HG03103 (cell line): ENCODE measurements at regions not wholly inside any gene's neighbourhood (a gene's known extent, or its start where the extent isn't known, plus 50 kb on each side); places are given as distances from the start of the nearest gene placed in this dataset.
A peak's percentile ranks its signal among the peaks of the same experiment; 100 is the strongest.

Source experiments
- ATAC-seq: cut with Tn5 transposase; IDR thresholded peaks from one replicate; pipeline ENCODE4 v1.9.1; 2021; ENCODE audit warnings: low read depth; ENCODE audit not compliant: unreplicated experiment

DNA sequence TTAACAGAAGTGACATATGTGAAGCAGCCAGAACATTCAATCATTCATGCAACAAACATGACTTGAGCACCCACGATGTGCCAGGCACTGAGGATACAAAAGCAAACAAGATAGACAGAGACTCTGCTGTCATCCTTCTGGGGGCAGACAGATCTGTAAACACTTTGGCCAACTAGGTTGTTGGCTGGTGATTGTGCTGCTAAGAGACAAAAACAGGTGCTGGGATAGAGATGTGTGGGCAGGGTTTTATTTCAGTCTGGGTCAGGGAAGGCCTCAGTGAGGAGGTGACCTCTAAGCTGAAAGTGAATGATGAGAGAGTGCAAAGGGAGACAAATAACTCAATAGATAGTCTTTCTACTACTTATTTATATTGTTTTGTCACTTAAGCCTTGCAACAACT lies 147.0 kb upstream of the VEPH1 start:
- no peak for ATAC-seq

GRCh38 chr3:157649511-157649910 lies 146.3 kb upstream of the VEPH1 start:
- ATAC-seq: no peak

DNA sequence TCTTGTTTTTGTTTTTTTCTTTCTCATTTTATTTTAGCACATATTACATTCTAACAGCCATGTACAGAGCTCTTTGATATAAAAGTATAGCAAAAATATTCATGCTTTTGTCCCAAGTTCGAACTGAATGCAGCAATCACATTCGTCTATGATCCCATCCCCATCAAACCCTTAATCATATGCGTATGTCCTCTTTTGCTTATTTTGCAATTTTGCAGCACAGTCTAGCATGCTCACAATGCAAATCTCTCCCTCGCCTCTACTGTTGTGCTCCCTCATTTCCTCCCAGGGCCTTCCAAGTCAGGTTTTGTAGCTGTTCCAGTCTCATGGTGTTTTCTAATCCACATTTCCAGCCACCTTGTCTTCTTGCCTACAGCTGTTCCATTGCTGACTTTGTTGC lies 144.6 kb upstream of the VEPH1 start:
- ATAC-seq: no peak

DNA sequence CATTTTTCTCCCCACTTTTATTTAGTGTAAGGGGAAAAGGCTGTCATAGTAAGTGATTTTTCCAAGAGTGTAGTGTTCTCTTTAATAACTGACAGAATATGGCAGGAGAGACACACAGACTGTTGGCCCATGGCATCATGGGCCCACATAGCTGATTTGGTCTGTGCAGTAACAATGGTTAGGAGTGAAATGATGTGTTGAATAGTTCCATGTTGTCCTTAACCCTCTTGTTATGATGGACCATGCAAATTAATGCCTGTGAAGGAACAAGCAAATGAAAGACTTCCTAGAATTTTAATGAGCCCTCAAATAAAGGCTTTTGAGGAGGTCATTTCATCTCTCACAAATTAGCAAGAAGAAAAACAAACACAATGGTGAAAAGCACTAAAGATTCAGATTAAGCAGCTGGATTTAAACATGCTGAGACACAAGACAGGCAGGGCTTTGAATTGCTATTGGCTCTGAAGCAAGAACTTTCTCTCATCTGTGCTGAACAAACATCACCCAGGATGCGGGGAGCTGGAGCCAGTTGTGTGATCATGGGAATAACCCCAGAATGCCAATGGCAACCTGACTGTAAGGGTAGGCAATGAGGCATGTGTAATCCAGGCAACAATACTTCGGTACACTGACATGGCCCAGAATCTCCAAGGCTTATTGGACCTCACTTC lies 136.7 kb upstream of the VEPH1 start:
- ATAC-seq: no peak

DNA sequence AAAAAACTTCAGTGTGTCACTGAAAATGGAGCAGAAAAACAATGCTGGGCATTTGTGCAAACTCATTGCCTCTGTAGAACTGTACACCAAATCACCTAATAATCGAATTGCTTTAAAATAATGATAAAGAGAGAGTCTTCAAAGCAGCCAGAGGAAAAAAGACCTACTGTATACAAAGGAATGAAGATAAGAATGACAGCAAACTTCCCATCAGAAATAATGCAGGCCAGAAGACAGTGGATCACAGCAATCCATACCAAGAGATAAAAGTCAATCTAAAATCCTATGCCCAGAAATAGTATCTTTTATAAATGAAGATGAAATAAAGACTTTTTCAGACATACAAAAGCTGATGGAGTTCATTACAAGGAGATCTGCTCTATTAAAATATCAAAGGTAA lies 134.7 kb upstream of the VEPH1 start:
- ATAC-seq: no peak

GRCh38 chr3:157633241-157633640 lies 130.0 kb upstream of the VEPH1 start:
- ATAC-seq: no peak

DNA sequence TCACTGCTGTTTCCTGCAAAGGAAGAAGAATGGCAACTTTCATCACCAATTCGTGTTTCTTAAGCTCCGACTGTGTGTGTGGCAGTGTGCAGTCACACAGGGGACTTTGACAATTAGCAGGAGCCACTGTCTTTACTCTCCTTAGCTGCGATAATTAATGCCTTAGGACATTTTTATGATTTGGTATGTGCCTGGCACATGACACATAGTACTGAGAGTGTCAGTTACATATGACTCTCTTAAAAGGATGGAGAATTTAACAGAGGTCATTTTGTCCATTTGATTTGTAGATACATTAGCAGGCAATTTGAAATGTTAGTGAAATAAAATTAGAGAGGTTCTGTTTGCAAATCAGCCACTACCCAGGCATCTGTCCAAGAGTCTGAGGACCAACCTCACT lies 128.9 kb upstream of the VEPH1 start:
- no peak for ATAC-seq

GRCh38 chr3:157631478-157631877 lies 128.3 kb upstream of the VEPH1 start:
- no peak for ATAC-seq

DNA sequence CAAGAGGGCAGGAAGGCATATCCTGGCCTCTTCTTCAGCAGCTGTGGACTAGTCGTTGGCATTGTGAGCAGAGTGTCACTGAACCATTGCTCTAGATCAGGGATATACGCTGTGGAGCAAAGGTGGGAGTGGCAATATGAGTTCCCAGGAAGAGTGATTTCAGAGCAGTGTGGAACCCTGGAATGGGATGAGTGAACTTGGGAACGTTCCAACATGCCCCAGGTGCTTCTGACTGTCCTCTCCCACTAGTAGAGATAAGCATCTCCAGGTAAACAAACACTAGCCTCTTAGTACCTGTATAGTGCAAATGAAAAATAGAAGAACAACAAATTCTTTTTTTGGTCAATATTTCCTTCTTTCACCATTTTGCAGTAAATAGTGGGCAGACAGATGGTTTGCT lies 123.6 kb upstream of the VEPH1 start:
- no peak for ATAC-seq

DNA sequence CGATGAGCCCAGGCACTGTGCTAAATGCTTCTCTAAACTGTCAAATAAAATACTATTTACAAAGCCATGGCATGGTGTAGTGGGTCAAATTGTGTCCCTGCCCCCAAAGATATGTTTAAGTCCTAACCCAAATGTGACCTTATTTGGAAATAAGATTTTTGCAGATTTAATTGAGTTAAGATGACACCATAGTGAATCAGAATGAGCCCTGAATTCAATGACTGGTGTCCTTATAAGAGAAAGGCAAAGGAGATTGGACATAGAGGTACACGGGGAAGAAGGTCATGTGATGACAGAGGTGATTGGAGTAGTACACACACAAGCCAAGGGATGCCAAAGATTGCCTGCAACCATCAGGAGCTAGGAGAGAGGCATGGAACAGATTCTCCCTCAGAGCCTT lies 121.6 kb upstream of the VEPH1 start:
- no peak for ATAC-seq

- no peak for ATAC-seq
Measured at GRCh38 chr3:157618886-157619285, 115.7 kb upstream of the VEPH1 start.

GRCh38 chr3:157618075-157618760 lies 115.0 kb upstream of the VEPH1 start:
- ATAC-seq: peak; percentile 80

DNA sequence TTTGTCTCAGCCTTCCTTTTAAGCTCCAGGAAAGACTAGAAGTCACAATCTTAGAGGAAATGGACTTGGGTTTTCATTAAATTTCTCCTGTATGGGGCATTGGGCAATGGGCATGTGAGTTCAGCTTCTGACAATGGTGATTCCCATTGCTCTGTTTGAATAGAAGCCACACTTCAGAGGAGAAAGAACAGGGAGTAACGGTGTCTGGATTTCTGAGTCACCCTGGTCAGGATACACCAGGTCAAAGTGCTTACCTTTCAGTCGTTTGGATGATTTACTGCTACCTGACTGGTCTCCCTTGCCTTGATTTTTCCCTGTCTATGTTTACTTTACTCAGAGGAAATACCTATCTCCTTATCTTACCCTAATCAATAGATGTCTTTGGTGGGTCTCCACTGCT lies 111.7 kb upstream of the VEPH1 start:
- no peak for ATAC-seq

- no peak for ATAC-seq
Measured at GRCh38 chr3:157611536-157612076, 108.4 kb upstream of the VEPH1 start.

DNA sequence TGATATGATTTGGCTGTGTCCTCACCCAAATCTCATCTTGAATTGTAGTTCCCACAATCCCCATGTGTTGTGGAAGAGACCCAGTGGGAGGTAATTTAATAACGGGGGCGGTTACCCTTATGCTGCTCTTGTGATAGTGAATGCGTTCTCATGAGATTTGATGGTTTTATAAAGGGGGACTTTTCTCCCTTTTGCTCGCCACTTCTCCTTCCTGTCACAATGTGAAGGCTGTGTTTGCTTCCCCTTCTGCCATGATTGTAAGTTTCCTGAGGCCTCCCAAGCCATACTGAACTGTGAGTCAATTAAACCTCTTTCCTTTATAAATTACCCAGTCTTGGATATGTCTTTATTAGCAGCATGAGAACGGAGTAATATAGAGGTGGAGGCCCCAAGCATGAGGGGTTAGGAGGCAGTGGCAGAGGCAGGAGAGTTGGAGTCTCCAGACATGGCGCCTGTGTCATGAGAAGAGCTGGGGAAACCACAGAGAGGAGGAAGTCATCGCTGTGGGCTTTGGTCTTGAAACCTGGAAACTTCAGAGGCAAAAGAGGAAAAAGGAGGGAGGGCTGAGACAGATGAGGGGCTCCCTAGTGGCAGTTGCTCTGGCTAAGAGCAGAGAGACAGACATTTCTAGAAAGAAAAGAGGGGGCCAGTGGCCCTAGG lies 107.8 kb upstream of the VEPH1 start:
- ATAC-seq: no peak

- ATAC-seq: no peak
Measured at GRCh38 chr3:157607826-157608405, 104.7 kb upstream of the VEPH1 start.

DNA sequence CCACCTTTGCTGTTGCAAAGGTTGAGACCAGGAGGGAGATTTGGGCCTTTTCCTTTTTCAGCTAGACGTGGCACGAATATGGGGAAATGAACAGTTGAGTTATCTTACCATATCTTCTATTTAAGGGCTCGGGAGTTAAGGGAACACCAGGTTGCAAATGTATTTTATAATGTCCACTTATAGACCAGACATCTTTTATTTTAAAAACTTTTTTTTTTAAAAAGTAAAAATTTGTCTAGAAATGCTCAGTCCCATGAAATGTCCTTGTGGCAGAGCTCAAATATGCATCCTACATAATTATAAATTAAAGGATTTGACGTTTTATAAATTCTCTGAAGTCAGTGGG lies 103.6 kb upstream of the VEPH1 start:
- ATAC-seq: no peak

GRCh38 chr3:157606011-157606851 lies 103.0 kb upstream of the VEPH1 start:
- peak; percentile 91 for ATAC-seq

GRCh38 chr3:157605356-157605755 lies 102.1 kb upstream of the VEPH1 start:
- ATAC-seq: no peak

DNA sequence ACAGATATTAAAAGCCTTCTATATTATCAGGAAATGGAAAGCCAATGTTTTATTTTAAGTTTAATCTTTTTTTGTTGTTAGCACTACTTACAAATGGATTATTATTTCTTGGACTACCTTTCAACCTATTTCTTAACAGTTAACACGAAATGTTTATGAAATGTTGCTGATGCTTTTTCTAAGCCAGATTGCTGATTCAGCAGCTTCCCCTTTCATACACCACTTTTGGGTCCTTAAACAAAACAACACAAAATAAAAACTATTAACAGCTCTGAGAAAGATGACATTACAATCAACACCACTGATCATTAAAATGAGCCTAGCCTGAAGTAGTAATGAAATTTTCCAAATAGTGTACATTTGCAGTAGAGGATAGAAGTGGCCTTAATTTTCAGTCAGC lies 99.2 kb upstream of the VEPH1 start:
- ATAC-seq: no peak

DNA sequence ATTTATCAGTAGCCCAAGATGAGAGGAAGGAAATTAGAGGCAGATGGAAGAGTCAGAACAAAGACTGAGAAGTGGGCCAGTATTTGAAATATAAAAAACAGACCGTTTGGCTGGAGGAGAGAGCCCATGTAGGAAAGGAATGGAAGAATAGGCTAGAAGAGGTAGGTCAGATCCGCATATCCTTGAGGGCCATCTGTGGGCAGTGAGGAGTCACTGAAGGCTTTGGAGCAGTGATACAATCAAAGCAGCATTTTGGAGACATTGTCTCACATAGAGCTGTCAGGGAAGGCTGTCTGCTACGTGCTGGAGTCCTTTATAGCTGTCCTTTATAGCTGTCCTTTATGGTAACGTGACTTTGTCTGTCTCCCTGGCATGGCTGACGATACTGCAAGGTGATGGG lies 92.0 kb upstream of the VEPH1 start:
- no peak for ATAC-seq
